Medulla oblongata (tissue), 1 donor: ENCODE measurements at regions not wholly inside any gene's neighbourhood (a gene's known extent, or its start where the extent isn't known, plus 50 kb on each side); places are given as distances from the start of the nearest gene placed in this dataset.

Experiments
- DNase-seq: peaks from one replicate; pipeline ENCODE4 v3.0.0-alpha.2; 2015; ENCODE audit errors: extremely low spot score

- DNase-seq = no peak
These were observed 184.1 kb upstream of the GMDS start for GRCh38 chr6:2429460-2429859.

GRCh38 chr6:2429032-2429431 lies 183.6 kb upstream of the GMDS start:
- no peak for DNase-seq

GRCh38 chr6:2426561-2427340 lies 181.3 kb upstream of the GMDS start:
- no peak for DNase-seq

GRCh38 chr6:2416128-2416712 lies 170.8 kb upstream of the GMDS start:
- DNase-seq = no peak

GRCh38 chr6:2414885-2415547 lies 169.6 kb upstream of the GMDS start:
- no peak for DNase-seq

DNA sequence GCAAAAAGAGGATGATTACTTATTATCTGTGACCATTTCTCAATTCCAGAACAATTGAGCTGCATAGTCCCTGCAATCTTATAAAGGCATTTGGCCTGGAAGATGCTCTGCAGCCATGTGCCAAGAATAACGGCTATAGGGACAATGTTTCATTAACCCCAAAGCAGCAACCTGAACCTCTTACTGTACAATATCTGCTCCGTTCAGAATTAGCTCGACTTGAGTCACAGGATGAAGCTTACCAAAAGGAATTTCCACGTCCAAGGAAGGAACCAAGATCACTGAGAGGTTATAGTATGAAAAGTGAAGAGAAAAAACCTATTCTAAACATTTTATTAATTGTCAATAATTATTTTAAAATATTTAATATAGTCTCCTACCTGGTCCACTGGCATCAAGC lies 167.3 kb upstream of the GMDS start:
- DNase-seq = no peak

- DNase-seq = no peak
These were observed 165.4 kb upstream of the GMDS start for GRCh38 chr6:2410656-2411380.

GRCh38 chr6:2407525-2407924 lies 162.1 kb upstream of the GMDS start:
- DNase-seq = no peak

- no peak for DNase-seq
These were observed 159.0 kb upstream of the GMDS start for GRCh38 chr6:2404211-2404929.

GRCh38 chr6:2403546-2403945 lies 158.1 kb upstream of the GMDS start:
- DNase-seq = no peak

DNA sequence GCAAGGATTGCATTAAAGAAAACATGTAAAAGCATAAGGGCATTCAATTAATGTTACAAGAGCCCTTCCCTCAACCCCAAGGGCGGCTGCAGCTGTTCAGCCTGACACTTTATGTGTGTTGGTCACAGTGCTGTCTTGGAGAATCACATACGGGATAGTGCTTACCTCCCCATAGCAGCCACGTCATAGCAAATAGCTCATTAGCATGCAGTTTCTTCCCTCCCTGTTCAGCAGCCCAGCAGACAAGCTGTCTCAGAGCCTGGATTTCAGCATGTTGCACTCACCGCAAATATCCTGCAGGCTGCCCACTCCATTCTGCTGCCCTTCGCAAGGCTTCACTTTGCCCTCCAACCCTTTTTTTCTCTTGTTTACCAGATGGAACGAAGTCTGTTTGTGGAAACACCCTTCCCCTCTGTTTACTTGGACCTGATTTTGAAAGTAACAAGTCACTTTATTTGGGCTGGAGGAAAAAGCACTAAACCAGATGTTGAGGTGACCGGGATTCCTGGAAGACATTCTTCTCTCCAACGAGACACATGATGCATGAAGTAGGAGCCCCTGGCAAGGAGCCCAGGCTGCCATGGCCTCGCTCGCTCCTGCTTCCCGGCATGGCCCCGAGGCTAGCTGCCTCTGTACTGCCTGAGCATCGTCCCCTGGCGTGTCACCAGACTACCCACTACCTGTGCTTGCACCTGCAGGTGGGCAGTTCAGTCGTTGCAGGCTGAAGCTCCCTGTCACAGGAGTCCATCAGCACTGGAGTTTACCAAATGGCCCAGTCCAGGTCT lies 151.6 kb upstream of the GMDS start:
- peak; percentile 22 for DNase-seq

GRCh38 chr6:2396042-2396657 lies 150.7 kb upstream of the GMDS start:
- DNase-seq = peak; percentile 6

GRCh38 chr6:2388554-2389324 lies 143.3 kb upstream of the GMDS start:
- DNase-seq = no peak

GRCh38 chr6:2387445-2387844 lies 142.0 kb upstream of the GMDS start:
- no peak for DNase-seq

DNA sequence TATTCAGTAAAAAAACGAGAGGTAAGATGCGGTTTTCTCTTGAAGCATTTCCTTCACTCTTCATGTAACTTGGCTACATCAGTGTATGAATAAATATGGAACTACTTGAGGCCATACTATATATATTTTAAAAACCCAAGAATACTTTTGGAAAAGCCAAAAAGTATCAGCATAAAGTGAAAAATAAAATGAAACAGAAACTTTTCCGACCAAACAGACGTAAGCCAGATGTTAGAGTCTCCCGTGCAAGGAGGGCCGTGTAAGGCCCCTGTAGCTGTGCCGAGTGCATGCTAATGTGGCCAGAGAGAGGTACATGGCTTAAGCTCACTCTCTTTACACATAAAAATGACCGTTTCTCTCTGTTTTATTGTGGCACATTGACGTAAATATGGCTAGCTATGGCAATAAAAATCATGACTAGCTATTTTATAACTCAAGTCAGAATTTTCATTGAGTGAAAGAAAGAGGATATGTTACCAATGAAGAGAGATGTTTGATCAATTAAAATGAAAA lies 140.1 kb upstream of the GMDS start:
- no peak for DNase-seq

DNA sequence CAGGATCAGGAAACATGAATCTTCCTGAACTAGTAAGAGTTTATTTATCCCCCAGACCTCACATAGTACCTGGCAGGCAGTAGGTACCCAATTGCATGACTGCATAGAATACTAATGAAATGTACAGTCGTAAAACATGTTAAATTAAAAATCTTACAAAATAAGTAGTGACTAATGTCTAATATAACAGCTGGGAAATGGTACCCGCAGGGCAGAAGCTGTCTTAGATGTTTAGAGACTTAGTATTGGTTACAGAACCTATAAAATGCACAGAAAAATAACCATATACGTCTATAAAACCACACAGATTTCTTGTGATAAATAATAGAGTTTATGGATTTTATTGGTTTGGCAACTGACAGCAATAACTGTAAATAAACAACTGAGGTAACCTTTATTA lies 139.1 kb upstream of the GMDS start:
- DNase-seq = no peak

- peak; percentile 36 for DNase-seq
These were observed 136.7 kb upstream of the GMDS start for GRCh38 chr6:2381872-2382661.

- no peak for DNase-seq
These were observed 133.7 kb upstream of the GMDS start for GRCh38 chr6:2378891-2379652.
